ENCODE measurements at regions not wholly inside any gene's neighbourhood (a gene's known extent, or its start where the extent isn't known, plus 50 kb on each side); places are given as distances from the start of the nearest gene placed in this dataset.

DNA sequence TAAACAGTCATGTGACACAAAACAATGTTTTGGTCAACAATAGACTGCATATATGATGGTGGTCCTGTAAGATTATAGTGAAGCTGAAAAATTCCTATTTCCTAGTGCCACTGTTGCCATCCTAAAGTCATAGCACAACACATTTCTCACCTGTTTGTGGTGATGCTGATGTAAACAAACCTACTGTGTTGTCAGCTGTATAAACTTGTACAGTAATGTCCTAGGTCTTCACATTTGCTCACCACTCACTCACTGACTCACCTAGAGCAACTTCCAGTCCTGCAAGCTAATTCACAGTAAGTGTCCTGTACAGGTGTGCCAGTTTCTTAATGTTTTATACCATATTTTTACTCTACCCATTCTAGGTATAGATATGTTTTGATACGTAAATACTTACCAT lies 326.1 kb upstream of the USP24 start:
- ChIA-PET CTCF (no interaction called here), POLR2A (no interaction called here)
- Mint-ChIP-seq H3K4me1 (no peaks in the 10 kb centered on the region), H3K9me3 (peaks cover 2% of the 10 kb centered on the region), H3K27ac (no peak overlapping the region), H3K36me3 (ENCODE audit: low read depth) (no peaks in the 10 kb centered on the region), H3K27me3 (no peaks in the 10 kb centered on the region), H3K4me3 (no peak overlapping the region)
- no peak for DNase-seq

DNA sequence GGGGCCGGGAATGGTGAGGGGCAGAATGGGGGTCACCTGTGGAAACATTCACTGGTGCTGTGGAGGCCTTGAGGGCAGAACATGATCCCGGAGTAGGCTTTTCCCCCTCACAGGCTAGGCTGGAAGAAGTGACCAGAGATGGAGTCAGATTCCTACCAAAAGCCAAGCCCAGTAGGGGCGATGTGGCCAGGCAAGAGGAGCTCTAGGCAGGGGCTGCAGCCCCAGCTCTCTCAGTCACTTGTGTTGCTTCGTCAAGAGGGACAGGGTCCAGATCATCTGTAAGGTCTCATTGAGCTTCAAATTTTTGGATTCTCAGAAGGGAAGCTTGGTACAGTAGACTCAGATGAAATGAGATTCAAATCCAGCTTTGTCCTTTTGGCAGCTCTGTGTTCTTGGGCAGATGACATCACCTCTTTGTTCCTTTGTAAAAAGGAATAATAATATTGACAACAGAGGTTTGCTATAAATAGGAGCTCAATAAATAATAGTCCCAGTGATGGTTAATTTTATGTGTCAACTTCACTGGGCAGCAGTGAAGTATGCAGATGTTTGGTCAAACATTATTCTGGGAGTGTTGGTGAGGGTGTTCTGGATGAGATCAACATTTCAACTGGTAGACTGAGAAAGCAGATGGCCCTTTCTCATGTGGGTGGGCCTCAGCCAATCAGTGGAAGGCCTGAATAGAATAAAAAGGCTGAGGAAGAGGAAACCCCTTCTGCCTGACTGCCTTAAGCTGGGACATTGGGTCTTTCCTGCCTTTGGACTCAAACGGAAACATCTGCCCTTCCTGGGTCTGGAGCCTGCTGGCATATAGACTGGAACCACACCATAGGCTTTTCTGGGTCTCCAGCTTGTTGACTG lies 324.7 kb upstream of the USP24 start:
- POLR2A ChIA-PET: no interaction called here
- Mint-ChIP-seq H3K9me3 (peaks cover 2% of the 10 kb centered on the region), H3K27me3 (no peaks in the 10 kb centered on the region), H3K4me3 (no peak overlapping the region), H3K4me1 (no peaks in the 10 kb centered on the region), H3K27ac (no peak overlapping the region), H3K36me3 (ENCODE audit: low read depth) (no peaks in the 10 kb centered on the region)
- CTCF ChIA-PET: no interaction called here
- DNase-seq: no peak

DNA sequence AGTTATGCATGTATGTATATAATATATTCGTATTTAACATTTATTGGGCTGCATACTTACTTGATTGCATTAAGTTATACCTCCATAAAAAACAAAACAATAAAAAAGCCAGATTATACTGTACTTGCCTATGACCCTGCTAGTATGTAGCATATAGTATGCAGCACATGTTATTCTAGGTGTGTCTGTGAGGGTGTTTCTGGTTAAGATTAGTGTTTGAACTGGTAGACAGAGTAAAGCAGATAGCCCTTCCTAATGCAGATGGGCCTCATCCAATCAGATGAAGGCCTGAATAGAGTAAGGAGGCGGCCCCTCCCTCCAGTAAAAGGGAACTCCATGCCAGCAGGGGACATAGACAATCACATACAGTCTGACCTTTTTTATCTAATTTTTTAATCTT lies 323.3 kb upstream of the USP24 start:
- Mint-ChIP-seq H3K36me3 (ENCODE audit: low read depth) (no peaks in the 10 kb centered on the region), H3K4me3 (no peak overlapping the region), H3K9me3 (peaks cover 2% of the 10 kb centered on the region), H3K27me3 (no peaks in the 10 kb centered on the region), H3K4me1 (no peaks in the 10 kb centered on the region), H3K27ac (no peak overlapping the region)
- ChIA-PET POLR2A (no interaction called here), CTCF (no interaction called here)
- DNase-seq: no peak

DNA sequence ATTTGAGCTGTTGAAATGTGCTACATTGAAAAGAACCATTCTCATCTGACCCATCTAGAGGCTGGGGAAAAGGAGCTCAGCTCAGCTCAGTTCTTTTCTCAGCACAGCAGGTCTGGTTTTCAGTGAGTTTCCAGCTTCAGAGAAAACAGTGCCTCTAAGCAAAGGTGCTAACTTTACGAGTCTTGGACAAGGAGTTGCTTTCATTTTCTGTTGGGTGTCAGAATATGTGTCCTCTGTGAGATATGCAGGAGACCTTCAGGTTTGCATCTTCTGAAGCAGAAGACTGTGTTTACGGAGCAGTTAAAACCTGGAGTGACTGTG lies 321.3 kb upstream of the USP24 start:
- Mint-ChIP-seq H3K9me3 (peaks cover 2% of the 10 kb centered on the region), H3K36me3 (ENCODE audit: low read depth) (no peaks in the 10 kb centered on the region), H3K27me3 (peaks cover 2% of the 10 kb centered on the region), H3K4me3 (no peak overlapping the region), H3K27ac (no peak overlapping the region), H3K4me1 (no peaks in the 10 kb centered on the region)
- no peak for DNase-seq
- ChIA-PET CTCF (interaction anchor here (0.7 to 1.5 kb wide), 3 partner anchors 9 to 14 kb away, joined by 3 to 6 read pairs (median 3); no protein-coding TSS in a partner anchor), POLR2A (no interaction called here)

DNA sequence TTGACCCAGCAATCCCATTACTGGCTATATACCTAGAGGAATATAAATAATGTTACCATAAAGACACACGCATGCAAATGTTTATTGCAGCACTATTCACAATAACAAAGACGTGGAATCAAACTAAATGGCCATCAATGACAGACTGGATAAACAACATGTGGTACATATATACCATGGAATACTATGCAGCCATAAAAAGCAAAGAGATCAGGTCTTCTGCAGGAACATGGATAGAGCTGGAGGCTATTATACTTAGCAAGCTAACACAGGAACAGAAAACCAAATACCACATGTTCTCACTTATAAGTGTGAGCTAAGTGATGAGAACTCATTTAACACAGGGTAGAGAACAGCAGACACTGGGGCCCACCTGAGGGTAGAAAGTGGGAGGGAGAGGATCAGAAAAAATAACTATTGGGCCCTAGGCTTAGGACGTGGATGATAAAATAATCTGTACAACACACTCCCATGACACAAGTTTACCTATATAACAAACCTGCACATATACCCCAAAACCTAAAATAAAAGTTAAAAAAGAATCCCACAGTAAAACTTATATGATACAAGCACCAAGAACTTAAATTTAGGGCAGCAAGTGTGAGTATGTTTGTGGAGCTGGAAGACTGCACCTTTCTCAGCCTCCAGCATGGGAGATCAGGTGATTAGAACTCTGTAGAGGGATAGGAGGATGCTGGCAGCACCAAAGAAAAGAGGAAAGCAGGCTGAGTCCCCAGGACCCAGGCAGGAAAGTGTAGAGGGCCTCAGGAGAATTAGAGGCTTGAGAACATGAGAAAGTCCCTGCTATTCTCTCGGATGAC lies 320.8 kb upstream of the USP24 start:
- H3K27me3 Mint-ChIP-seq: peaks cover 4% of the 10 kb centered on the region
- H3K9me3 Mint-ChIP-seq: peaks cover 2% of the 10 kb centered on the region

DNA sequence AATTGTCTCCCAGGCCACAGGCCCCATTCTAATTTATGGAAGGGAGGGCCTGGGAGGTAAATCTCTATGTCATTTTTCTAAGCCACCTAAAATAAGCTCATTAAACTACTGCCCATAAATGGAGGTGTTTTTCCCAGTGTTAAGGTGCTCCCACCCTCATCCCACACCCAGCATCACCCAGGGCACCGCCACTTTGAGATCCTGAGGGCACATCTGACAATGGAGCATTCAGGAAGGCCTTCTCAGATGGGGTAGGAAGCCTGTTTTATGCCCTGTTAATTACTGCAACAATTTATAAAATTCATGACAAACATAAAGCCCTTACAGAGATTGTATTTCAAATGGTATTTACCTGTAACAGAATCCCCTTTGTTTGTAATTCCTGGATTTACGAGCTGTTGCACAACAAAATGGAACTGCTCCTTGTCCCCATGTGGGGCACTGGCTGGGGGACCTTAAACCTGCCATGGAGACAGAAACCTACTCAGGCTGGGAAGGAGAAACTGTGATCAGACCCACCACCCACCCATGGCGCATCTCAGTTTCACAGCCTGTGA lies 319.5 kb upstream of the USP24 start:
- ChIA-PET CTCF (interaction anchor here (0.7 kb wide), 1 partner anchor 36 kb away, joined by 3 read pairs; no protein-coding TSS in a partner anchor), POLR2A (no interaction called here)
- peaks cover 4% of the 10 kb centered on the region for H3K27me3 Mint-ChIP-seq
- no peaks in the 10 kb centered on the region for H3K36me3 Mint-ChIP-seq (ENCODE audit: low read depth)
- no peak overlapping the region for H3K27ac Mint-ChIP-seq
- peaks cover 2% of the 10 kb centered on the region for H3K9me3 Mint-ChIP-seq
- DNase-seq: no peak
- H3K4me1 Mint-ChIP-seq: no peaks in the 10 kb centered on the region
- no peak overlapping the region for H3K4me3 Mint-ChIP-seq

More for the DNA sequence above, 320.8 kb upstream of the USP24 start:
- ChIA-PET POLR2A (no interaction called here), CTCF (interaction anchor here (0.7 to 1.5 kb wide), 3 partner anchors 9 to 13 kb away, joined by 3 to 6 read pairs (median 3); no protein-coding TSS in a partner anchor)
- DNase-seq: no peak
- Mint-ChIP-seq H3K4me1 (no peaks in the 10 kb centered on the region), H3K36me3 (ENCODE audit: low read depth) (no peaks in the 10 kb centered on the region), H3K27ac (no peak overlapping the region), H3K4me3 (no peak overlapping the region)

DNA sequence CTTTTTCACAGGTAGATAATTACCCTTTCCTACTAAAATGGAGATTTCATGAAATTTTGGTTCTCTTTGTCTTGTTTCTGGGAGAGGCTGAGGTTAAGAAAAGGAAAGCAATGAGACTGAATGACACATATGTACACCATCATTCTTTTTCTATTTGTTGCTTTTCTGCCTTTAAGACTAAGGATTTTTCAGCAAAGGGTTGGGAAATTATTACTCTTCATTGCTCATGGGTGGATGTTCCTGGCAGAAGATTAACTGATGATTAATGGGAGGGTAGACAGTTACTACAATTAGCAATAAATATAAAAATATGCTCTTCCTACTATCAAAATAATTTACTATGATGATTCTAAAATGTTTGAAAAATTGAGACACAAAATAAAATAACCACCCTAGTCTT lies 316.5 kb upstream of the USP24 start:
- CTCF ChIA-PET: no interaction called here
- no peaks in the 10 kb centered on the region for H3K36me3 Mint-ChIP-seq (ENCODE audit: low read depth)
- no peak overlapping the region for H3K4me3 Mint-ChIP-seq
- POLR2A ChIA-PET: no interaction called here
- no peak overlapping the region for H3K27ac Mint-ChIP-seq
- H3K9me3 Mint-ChIP-seq: no peaks in the 10 kb centered on the region
- H3K27me3 Mint-ChIP-seq: peaks cover 12% of the 10 kb centered on the region
- DNase-seq: no peak
- no peaks in the 10 kb centered on the region for H3K4me1 Mint-ChIP-seq

DNA sequence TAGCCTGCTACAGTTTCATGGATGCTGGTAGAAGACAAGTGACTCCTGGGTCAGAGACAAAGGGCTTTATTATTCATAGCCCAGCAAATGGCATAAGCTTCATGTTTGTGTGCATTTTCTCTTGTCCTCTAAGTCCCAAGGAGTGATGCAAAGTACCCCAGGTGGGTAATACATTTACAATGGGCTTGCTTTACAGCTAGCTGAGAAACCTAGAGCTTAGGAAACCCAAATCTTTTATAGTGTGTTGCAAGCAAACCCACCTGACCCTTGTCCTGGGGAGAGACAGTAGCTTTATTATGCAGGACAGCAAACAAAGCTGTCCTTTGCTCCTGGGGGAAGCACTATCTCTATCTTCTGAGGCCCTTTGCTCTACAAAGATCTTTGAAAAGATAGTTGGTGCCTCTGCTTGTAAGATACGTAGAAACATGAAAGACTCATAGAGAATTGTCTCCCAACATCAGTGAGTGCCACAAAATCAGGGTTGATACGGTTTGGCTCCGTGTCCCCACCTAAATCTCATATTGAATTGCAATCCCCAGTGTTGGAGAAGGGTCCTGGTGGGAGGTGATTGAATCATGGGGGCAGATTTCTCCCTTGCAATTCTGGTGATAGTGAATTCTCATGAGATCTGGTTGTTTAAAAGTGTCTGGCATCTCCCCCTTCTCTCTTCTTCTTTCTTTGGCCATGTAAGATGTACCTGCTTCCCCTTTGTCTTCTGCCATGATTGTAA lies 315.8 kb upstream of the USP24 start:
- no peaks in the 10 kb centered on the region for H3K9me3 Mint-ChIP-seq
- peaks cover 12% of the 10 kb centered on the region for H3K27me3 Mint-ChIP-seq
- H3K4me3 Mint-ChIP-seq: no peak overlapping the region
- ChIA-PET CTCF (no interaction called here), POLR2A (no interaction called here)
- no peak overlapping the region for H3K27ac Mint-ChIP-seq
- DNase-seq: no peak
- no peaks in the 10 kb centered on the region for H3K36me3 Mint-ChIP-seq (ENCODE audit: low read depth)
- H3K4me1 Mint-ChIP-seq: no peaks in the 10 kb centered on the region

DNA sequence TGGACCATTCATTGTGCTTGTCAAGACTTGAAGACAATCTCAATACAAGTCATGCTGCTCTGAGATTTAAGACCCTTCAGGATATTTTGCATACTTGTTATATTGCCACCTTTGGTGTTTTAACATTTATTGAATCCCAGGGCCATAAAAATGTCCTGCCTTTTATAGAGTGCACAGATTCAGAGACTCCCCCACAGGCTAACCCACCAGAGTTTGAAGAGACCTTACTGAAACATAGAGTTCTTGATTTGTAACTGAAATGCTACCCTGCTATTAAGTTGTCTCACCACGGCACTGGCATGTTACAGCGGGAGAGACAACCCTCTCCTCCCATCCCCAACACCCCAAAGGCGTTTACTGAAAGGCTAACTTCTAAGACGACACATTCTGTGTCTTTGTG lies 313.9 kb upstream of the USP24 start:
- Mint-ChIP-seq H3K9me3 (no peaks in the 10 kb centered on the region), H3K4me1 (no peaks in the 10 kb centered on the region), H3K27me3 (peaks cover 12% of the 10 kb centered on the region), H3K4me3 (no peak overlapping the region), H3K27ac (no peak overlapping the region), H3K36me3 (ENCODE audit: low read depth) (no peaks in the 10 kb centered on the region)
- POLR2A ChIA-PET: no interaction called here
- CTCF ChIA-PET: no interaction called here
- DNase-seq: no peak

DNA sequence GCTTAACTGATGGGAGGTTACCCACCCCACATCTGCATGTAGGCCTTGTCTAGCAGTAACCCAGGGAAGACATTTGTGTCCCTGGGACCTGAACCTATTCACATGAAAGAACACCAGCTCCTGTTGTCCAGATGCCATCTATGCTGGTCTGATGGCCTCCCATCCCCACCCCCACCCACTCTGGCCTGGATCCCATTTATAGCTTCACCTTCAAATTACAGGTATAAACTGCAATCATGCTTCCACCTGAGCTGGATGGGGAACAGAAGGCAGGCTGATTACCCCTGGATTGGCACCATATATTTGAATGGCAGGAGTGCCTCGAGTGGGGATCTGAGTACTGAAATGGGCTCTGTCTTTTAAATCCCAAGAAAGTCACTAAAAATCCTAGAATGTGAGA lies 312.7 kb upstream of the USP24 start:
- ChIA-PET POLR2A (no interaction called here), CTCF (no interaction called here)
- no peak for DNase-seq
- no peak overlapping the region for H3K27ac Mint-ChIP-seq
- H3K4me3 Mint-ChIP-seq: no peak overlapping the region
- peaks cover 12% of the 10 kb centered on the region for H3K27me3 Mint-ChIP-seq
- H3K36me3 Mint-ChIP-seq (ENCODE audit: low read depth): no peaks in the 10 kb centered on the region
- no peaks in the 10 kb centered on the region for H3K9me3 Mint-ChIP-seq
- no peaks in the 10 kb centered on the region for H3K4me1 Mint-ChIP-seq

DNA sequence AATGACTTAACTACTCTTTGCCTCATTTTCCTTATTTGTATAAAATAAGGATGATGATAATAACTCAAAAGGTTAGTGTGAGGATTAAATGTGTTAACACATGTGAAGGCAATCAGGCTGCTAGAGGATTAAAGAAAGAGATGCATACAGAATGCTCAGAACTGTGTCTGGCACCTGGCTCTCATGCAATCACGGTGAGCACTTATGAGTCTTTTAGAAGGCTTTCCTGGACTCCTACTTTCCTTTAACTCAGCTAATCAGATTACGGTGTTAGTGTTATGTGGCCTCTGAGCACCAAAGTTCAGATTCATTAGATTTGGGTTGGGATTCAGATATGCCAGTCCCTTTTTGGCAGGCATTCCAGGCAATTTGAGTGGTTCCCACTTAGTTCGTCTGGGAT lies 311.6 kb upstream of the USP24 start:
- Mint-ChIP-seq H3K4me3 (no peak overlapping the region), H3K27me3 (peaks cover 12% of the 10 kb centered on the region), H3K9me3 (no peaks in the 10 kb centered on the region), H3K36me3 (ENCODE audit: low read depth) (no peaks in the 10 kb centered on the region), H3K4me1 (no peaks in the 10 kb centered on the region), H3K27ac (no peak overlapping the region)
- DNase-seq: no peak
- CTCF ChIA-PET: no interaction called here
- POLR2A ChIA-PET: no interaction called here

DNA sequence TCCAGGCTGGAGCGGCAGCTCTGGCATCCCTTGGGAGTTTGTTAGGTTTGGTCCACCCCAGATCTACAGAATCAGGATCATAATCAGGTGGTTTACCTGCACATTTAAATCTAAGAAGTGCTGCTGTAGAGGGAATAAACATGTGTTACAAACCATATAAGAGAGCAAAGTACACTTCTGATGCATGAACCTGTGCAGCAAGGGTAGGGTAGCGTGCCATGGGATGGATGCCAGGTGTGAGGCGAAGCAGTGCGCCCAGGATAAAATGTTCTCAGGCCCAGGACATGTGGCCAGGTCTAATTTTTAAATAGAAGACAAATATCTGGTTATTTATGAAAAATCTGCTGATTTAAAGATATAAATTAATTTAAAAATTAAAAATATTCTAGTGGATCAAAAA lies 308.8 kb upstream of the USP24 start:
- POLR2A ChIA-PET: no interaction called here
- no peak for DNase-seq
- Mint-ChIP-seq H3K4me3 (no peak overlapping the region), H3K27me3 (peaks cover 5% of the 10 kb centered on the region), H3K27ac (no peak overlapping the region), H3K9me3 (no peaks in the 10 kb centered on the region), H3K4me1 (no peaks in the 10 kb centered on the region), H3K36me3 (ENCODE audit: low read depth) (no peaks in the 10 kb centered on the region)
- CTCF ChIA-PET: interaction anchor here (1.1 kb wide), 1 partner anchor 11 kb away, joined by 4 read pairs; no protein-coding TSS in a partner anchor

DNA sequence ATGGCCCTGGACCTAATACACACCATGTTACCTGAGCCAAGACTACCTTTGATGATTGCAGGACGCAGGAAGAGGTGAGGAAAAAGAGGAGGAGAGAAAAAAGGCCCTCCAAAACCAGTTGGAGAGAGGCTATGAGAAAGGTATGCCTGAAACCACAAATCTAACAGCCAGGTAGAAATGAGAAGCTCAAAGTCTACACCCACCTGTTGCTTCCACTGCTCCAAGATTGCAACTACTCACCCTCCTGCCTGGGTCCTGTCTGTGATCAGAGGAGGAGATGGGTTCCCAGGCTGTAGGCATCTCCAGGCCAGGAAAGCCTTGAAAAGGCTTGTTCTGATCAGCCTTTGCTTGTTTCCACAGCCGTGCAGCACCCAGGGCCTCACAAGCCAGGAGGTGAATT lies 307.8 kb upstream of the USP24 start:
- POLR2A ChIA-PET: no interaction called here
- peaks cover 10% of the 10 kb centered on the region for H3K27me3 Mint-ChIP-seq
- no peaks in the 10 kb centered on the region for H3K36me3 Mint-ChIP-seq (ENCODE audit: low read depth)
- H3K9me3 Mint-ChIP-seq: no peaks in the 10 kb centered on the region
- no peak for DNase-seq
- H3K27ac Mint-ChIP-seq: no peak overlapping the region
- H3K4me3 Mint-ChIP-seq: no peak overlapping the region
- CTCF ChIA-PET: interaction anchor here (1.6 kb wide), 1 partner anchor 14 kb away, joined by 6 read pairs; no protein-coding TSS in a partner anchor
- no peaks in the 10 kb centered on the region for H3K4me1 Mint-ChIP-seq

Data from activated CD4-positive, alpha-beta T cell treated with anti-CD3 and anti-CD28 coated beads, Interleukin-2, amount 10 ng/mL, durations not matched to agents 7 days and 5 days (primary cell).